ENCODE measurements at regions not wholly inside any gene's neighbourhood (a gene's known extent, or its start where the extent isn't known, plus 50 kb on each side); places are given as distances from the start of the nearest gene placed in this dataset.

DNA sequence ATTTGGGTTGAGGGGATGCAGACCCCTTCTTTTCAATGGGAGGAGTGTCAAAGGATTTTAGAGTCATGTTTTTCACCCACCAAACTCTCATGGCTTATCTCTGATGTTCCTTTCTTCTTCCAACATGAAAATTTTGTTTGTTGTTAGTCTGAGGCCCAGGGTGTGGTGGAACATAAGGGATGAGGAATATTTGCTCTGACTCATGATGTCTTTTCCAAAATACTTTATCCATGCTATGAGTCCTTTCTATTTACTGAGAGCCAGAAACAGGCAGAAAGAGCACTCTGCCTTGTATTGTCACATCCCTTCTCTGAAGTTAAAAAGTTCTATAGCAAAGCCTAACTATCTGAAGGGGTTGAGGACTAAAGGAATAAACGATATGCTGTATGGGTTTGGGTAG lies 61.6 kb upstream of the GYPA start:
- TF ChIP-seq, protein P1, sequence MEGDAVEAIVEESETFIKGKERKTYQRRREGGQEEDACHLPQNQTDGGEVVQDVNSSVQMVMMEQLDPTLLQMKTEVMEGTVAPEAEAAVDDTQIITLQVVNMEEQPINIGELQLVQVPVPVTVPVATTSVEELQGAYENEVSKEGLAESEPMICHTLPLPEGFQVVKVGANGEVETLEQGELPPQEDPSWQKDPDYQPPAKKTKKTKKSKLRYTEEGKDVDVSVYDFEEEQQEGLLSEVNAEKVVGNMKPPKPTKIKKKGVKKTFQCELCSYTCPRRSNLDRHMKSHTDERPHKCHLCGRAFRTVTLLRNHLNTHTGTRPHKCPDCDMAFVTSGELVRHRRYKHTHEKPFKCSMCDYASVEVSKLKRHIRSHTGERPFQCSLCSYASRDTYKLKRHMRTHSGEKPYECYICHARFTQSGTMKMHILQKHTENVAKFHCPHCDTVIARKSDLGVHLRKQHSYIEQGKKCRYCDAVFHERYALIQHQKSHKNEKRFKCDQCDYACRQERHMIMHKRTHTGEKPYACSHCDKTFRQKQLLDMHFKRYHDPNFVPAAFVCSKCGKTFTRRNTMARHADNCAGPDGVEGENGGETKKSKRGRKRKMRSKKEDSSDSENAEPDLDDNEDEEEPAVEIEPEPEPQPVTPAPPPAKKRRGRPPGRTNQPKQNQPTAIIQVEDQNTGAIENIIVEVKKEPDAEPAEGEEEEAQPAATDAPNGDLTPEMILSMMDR (IDR thresholded peaks at IDR 0.05 in 2 of 3, conservative IDR thresholded peaks at IDR 0.05 in 1 of 3; ENCODE audit: insufficient read depth in 2 of 3, low read depth in 1 of 3, low read length in 3 of 3): no peak
- TF ChIP-seq SOX6 (IDR thresholded peaks at IDR 0.05): no peak
- TF ChIP-seq ZNF146 (CRISPR knock-in tag; IDR thresholded peaks at IDR 0.05; ENCODE audit: unreplicated experiment): no peak
- TF ChIP-seq RAD51 (IDR thresholded peaks at IDR 0.05; ENCODE audit: borderline replicate concordance, low read depth): no peak
- TF ChIP-seq ZNF274 (IDR thresholded peaks at IDR 0.05; ENCODE audit: borderline replicate concordance, low read depth, low read length): no peak
- no peak for TF ChIP-seq ZNF143 (CRISPR knock-in tag; IDR thresholded peaks at IDR 0.05)
- TF ChIP-seq, protein P2, sequence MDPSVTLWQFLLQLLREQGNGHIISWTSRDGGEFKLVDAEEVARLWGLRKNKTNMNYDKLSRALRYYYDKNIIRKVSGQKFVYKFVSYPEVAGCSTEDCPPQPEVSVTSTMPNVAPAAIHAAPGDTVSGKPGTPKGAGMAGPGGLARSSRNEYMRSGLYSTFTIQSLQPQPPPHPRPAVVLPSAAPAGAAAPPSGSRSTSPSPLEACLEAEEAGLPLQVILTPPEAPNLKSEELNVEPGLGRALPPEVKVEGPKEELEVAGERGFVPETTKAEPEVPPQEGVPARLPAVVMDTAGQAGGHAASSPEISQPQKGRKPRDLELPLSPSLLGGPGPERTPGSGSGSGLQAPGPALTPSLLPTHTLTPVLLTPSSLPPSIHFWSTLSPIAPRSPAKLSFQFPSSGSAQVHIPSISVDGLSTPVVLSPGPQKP (CRISPR knock-in tag; IDR thresholded peaks at IDR 0.05): no peak
- no peak for TF ChIP-seq POLR2AphosphoS5 (IDR thresholded peaks at IDR 0.05; ENCODE audit: control insufficient read depth, insufficient read depth, low read depth, low read length)
